GM12891 (cell line): ENCODE measurements at regions not wholly inside any gene's neighbourhood (a gene's known extent, or its start where the extent isn't known, plus 50 kb on each side); places are given as distances from the start of the nearest gene placed in this dataset.
"Not testable (repeated sequence)": the region's sequence is repeated elsewhere in the genome, so short reads cannot be mapped to it uniquely, and the experiment has no call there.

Experiments
- DNase-seq: peaks from one replicate; pipeline ENCODE4 v3.0.0; 2011; ENCODE audit warnings: low spot score; ENCODE audit not compliant: insufficient read length
- FAIRE-seq: peaks from 2 replicates; lab custom pipeline; 2011; peaks lifted over from hg19 to GRCh38; lab: Jason Lieb, UNC
- PAX5 ChIP-seq: IDR thresholded peaks from 2 replicates; pipeline ENCODE4 v1.6.1; 2011; ENCODE audit warnings: low read length, moderate library complexity, mild to moderate bottlenecking; ENCODE audit not compliant: insufficient read depth, severe bottlenecking
- POLR2A ChIP-seq: IDR thresholded peaks from 2 replicates; pipeline ENCODE4 v1.6.1; 2011; ENCODE audit warnings: low read depth, low read length, control low read depth
- POLR2AphosphoS5 ChIP-seq: IDR thresholded peaks from 2 replicates; pipeline ENCODE4 v1.6.1; 2011; ENCODE audit warnings: low read depth, low read length, control low read depth
- POU2F2 ChIP-seq: IDR thresholded peaks from 2 replicates; pipeline ENCODE4 v1.6.1; 2011; ENCODE audit warnings: low read depth, mild to moderate bottlenecking, control low read depth, low read length, moderate library complexity
- SPI1 ChIP-seq: IDR thresholded peaks from 2 replicates; pipeline ENCODE4 v1.6.1; 2011; ENCODE audit warnings: low read depth, low read length, control low read depth
- TAF1 ChIP-seq: IDR thresholded peaks from 2 replicates; pipeline ENCODE4 v1.6.1; 2011; ENCODE audit warnings: low read depth, low read length, control low read depth

DNA sequence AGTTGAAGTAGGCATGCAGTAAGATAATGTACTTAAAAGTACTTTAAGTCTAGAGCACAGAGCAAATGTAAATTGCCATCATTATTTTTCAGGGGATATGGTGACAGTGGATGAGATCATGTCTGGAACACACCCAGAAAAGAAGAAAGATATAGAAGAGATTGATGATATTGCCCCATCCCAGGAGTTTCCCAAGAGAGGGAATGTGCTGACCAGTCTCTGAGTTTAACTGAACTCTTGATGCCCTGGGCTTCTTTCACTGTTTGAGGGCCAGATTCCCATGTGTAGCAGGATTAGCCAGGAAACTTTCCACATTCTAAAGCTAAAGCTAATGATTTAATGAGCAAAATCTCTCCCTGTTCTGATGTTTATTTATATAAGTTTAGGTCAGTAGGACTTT is 366.8 kb upstream of the UMPS start:
- no peak for FAIRE-seq

DNA sequence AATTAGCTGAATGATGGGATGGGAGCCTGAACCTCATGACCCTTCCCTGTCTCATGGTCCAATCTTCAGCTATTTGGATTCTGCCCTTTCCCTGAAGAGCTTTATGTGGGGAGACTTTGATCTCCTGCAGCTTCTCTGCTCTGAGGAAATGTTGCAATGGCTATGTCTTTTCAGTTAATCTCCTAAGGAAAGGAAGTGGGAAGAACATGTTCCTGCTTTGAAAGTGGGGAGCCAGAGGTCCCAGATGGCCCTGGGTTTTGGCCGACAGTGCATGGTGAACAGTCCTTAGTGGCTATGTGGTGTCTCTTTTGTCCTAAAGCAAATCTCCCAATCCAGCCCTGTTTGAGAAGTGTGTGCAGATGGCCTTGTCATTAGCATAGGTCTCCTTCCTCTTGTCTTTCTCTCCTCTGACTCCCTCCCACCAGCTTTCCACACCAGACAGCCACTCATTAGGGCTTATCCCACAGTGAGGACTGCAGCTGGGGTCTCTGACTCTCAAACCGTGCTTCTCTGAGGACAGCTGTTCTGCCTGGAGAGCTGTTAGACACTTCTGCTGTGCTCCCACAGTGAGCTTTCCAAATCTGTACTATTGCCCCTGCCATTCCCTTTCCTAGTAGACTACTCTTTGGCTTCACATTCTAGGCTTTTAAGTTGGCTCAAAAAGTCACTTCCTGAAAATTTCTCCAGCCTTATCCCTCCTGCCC is 365.8 kb upstream of the UMPS start:
- no peak for TF ChIP-seq POLR2AphosphoS5
- no peak for TF ChIP-seq PAX5
- no peak for TF ChIP-seq POLR2A
- TF ChIP-seq SPI1 = no peak
- no peak for TF ChIP-seq POU2F2
- TF ChIP-seq TAF1 = no peak
- FAIRE-seq = no peak
- no peak for DNase-seq

More for the DNA sequence above, 366.8 kb upstream of the UMPS start:
- no peak for TF ChIP-seq PAX5
- no peak for TF ChIP-seq TAF1
- no peak for TF ChIP-seq POU2F2
- no peak for TF ChIP-seq POLR2A
- no peak for TF ChIP-seq SPI1
- no peak for TF ChIP-seq POLR2AphosphoS5
- DNase-seq = no peak

DNA sequence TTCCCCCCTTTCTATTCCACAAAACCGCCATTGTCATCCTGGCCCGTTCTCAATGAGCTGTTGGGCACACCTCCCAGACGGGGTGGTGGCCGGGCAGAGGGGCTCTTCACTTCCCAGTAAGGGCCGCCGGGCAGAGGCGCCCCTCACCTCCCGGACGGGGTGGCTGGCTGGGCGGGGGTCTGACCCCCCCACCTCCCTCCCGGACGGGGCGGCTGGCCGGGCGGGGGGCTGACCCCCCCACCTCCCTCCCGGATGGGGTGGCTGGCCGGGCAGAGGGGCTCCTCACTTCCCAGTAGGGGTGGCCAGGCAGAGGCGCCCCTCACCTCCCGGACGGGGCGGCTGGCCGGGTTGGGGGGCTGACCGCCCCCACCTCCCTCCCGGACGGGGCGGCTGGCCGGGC is 363.6 kb upstream of the UMPS start:
- FAIRE-seq, DNase-seq: not testable (repeated sequence)

GRCh38 chr3:124372775-124373174 is 357.5 kb upstream of the UMPS start:
- no peak for TF ChIP-seq PAX5
- TF ChIP-seq POU2F2 = no peak
- no peak for TF ChIP-seq SPI1
- TF ChIP-seq POLR2A = no peak
- TF ChIP-seq POLR2AphosphoS5 = no peak
- no peak for TF ChIP-seq TAF1
- FAIRE-seq (no peak), DNase-seq (no peak)

- TF ChIP-seq POLR2AphosphoS5 = no peak
- TF ChIP-seq PAX5 = no peak
- TF ChIP-seq POU2F2 = no peak
- TF ChIP-seq TAF1 = no peak
- TF ChIP-seq POLR2A = no peak
- TF ChIP-seq SPI1 = no peak
- no peak for FAIRE-seq
- no peak for DNase-seq
Measured at GRCh38 chr3:124373524-124373923, 356.7 kb upstream of the UMPS start.

DNA sequence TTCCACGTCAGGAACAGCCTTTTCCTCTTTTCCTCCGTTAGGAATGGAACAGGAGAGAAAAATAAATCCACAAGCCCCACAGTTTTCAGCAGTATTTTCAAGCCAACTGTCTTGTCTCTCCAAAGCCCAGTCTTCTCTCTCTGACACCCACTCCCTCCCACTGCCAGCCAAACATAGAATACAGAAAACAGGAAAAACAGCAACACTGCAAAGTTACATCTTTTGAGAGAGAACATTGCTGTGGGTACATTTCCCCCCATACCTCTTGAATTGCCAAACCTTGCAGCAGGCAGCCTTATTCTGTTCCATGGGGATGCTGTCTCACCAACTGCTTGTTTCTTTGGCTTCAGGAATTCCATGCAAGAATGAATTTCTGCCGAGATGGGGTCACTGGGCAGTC is 355.7 kb upstream of the UMPS start:
- peak; percentile 13 for FAIRE-seq
- TF ChIP-seq PAX5 = no peak
- TF ChIP-seq SPI1 = no peak
- no peak for TF ChIP-seq POU2F2
- no peak for TF ChIP-seq POLR2A
- no peak for TF ChIP-seq TAF1
- no peak for TF ChIP-seq POLR2AphosphoS5
- DNase-seq = no peak

DNA sequence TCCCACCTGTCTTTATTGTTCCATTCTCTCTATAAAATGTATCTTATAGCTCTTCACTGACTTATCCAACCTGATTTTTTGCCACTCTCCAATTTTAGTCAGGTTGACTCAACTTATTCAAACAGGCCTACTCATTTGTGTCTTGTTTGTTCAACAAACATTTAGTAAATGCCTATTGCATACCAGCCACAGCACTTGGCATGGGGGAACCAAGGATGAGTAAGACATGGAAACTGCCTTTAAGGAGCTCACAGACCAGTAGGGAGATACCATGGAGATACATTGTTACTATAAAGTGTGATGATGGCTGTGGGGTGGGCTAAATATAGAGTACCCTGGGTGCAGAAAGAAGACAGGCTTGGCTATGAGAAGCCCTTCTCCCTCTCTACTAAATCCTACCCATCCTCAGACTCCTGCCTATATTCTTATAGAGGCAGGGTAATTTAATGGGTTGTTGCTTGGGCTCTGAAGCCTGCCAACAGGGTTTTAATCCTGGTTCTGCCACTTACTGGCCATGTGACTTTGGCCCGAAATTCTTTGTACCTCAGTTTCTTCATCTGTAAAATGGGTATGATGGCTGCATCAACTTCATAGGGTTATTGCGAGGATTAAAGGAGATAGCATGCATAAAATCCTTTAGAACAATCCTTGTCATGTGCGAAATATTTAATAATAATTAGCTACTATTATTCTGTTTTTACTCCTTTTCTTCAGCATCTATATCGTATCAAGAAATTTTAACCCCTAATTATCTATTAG is 348.5 kb upstream of the UMPS start:
- FAIRE-seq = no peak
- no peak for TF ChIP-seq POLR2AphosphoS5
- no peak for TF ChIP-seq TAF1
- no peak for TF ChIP-seq POU2F2
- no peak for TF ChIP-seq POLR2A
- no peak for TF ChIP-seq PAX5
- no peak for TF ChIP-seq SPI1

GRCh38 chr3:124383051-124383450 is 347.2 kb upstream of the UMPS start:
- no peak for TF ChIP-seq POU2F2
- no peak for TF ChIP-seq POLR2AphosphoS5
- TF ChIP-seq POLR2A = no peak
- TF ChIP-seq TAF1 = no peak
- TF ChIP-seq SPI1 = no peak
- no peak for TF ChIP-seq PAX5
- FAIRE-seq = no peak
- DNase-seq = no peak

More for the DNA sequence above, 348.5 kb upstream of the UMPS start:
- no peak for DNase-seq

- DNase-seq = no peak
- FAIRE-seq = no peak
- TF ChIP-seq PAX5 = no peak
- no peak for TF ChIP-seq POLR2AphosphoS5
- TF ChIP-seq TAF1 = no peak
- no peak for TF ChIP-seq POU2F2
- TF ChIP-seq SPI1 = no peak
- no peak for TF ChIP-seq POLR2A
Measured at GRCh38 chr3:124383846-124384466, 346.3 kb upstream of the UMPS start.
